IMR-90 (cell line): ENCODE measurements at regions not wholly inside any gene's neighbourhood (a gene's known extent, or its start where the extent isn't known, plus 50 kb on each side); places are given as distances from the start of the nearest gene placed in this dataset.
"Not testable (repeated sequence)": the region's sequence is repeated elsewhere in the genome, so short reads cannot be mapped to it uniquely, and the experiment has no call there.

Experiments used
- ATAC-seq: fragments of 200-7000 bp; cut with Tn5 transposase; 2 replicates; pipeline ENCODE4 v1.9.1; 2020; ENCODE audit warnings: low read depth, mild to moderate bottlenecking, moderate library complexity
- BruUV-seq: library from RNA; stranded (reverse); fragments of 400-500 nt; replicated peaks from 2 replicates; lab custom pipeline; 2021; lab: Mats Ljungman, UMichigan
- CTCF ChIA-PET: fragments of 300-600 bp; formaldehyde crosslinking; extraction: SDS; loops from one replicate; lab custom pipeline; 2021; ENCODE audit warnings: antibody characterized with exemption; lab: Yijun Ruan, JAX
- POLR2A ChIA-PET: fragments of 300-600 bp; sonication (Branson Sonifier 250); formaldehyde crosslinking; loops from one replicate; lab custom pipeline; 2022; ENCODE audit warnings: antibody characterized with exemption; ENCODE audit not compliant: unreplicated experiment; lab: Charles Lee
- DNase-seq: peaks from one replicate; pipeline ENCODE4 v3.0.0; 2013
- H2AFZ ChIP-seq: replicated peaks from 2 replicates; pipeline ENCODE3; 2013; ENCODE audit warnings: low read length, mild to moderate bottlenecking; ENCODE audit not compliant: poor library complexity
- H2AK5ac ChIP-seq: 2 replicates; pipeline ENCODE4 v1.6.1; 2013; ENCODE audit warnings: low read depth, low read length, inconsistent platforms
- H2AK9ac ChIP-seq: replicated peaks from 2 replicates; pipeline ENCODE3; 2013; ENCODE audit warnings: mild to moderate bottlenecking, low read depth, low read length, moderate library complexity; ENCODE audit not compliant: poor library complexity
- H2BK120ac ChIP-seq: 2 replicates; pipeline ENCODE4 v1.6.1; 2013; ENCODE audit warnings: low read depth, low read length, inconsistent platforms
- H2BK15ac ChIP-seq: 3 replicates; pipeline ENCODE4 v1.6.1; 2013; ENCODE audit warnings: low read depth, low read length, inconsistent platforms
- H2BK20ac ChIP-seq: 2 replicates; pipeline ENCODE4 v1.6.1; 2013; ENCODE audit warnings: low read depth, mild to moderate bottlenecking, inconsistent platforms, low read length, moderate library complexity
- H2BK5ac ChIP-seq: 2 replicates; pipeline ENCODE4 v1.6.1; 2013; ENCODE audit warnings: mild to moderate bottlenecking, low read depth, low read length, inconsistent platforms; ENCODE audit not compliant: poor library complexity, severe bottlenecking
- H3K14ac ChIP-seq: replicated peaks from 2 replicates; pipeline ENCODE4 v1.6.1; 2013; ENCODE audit warnings: low read depth, low read length, inconsistent platforms
- H3K18ac ChIP-seq: 2 replicates; pipeline ENCODE4 v1.6.1; 2013; ENCODE audit warnings: low read depth, low read length, control low read depth
- H3K23ac ChIP-seq: 2 replicates; pipeline ENCODE4 v1.6.1; 2013; ENCODE audit warnings: low read depth, low read length, inconsistent platforms
- H3K27ac ChIP-seq: 2 replicates; pipeline ENCODE4 v1.5.1; 2013; ENCODE audit warnings: mild to moderate bottlenecking, control low read depth, low read length; ENCODE audit not compliant: insufficient read depth
- H3K27me3 ChIP-seq: 2 replicates; pipeline ENCODE4 v1.6.1; 2013; ENCODE audit warnings: low read length; ENCODE audit not compliant: control insufficient read depth, insufficient read depth
- H3K36me3 ChIP-seq: 2 replicates; pipeline ENCODE4 v1.6.1; 2013; ENCODE audit warnings: low read length, mixed read lengths; ENCODE audit not compliant: control insufficient read depth, insufficient read depth
- H3K4ac ChIP-seq: 2 replicates; pipeline ENCODE4 v1.6.1; 2013; ENCODE audit warnings: low read depth, low read length, inconsistent platforms
- H3K4me1 ChIP-seq: 2 replicates; pipeline ENCODE4 v1.6.1; 2013; ENCODE audit warnings: low read length, mixed read lengths; ENCODE audit not compliant: control insufficient read depth, insufficient read depth
- H3K4me2 ChIP-seq: 2 replicates; pipeline ENCODE4 v1.6.1; 2013; ENCODE audit warnings: low read depth, mild to moderate bottlenecking, control low read depth, low read length, moderate library complexity
- H3K4me3 ChIP-seq: 2 replicates; pipeline ENCODE4 v1.5.1; 2013; ENCODE audit warnings: low read depth, mild to moderate bottlenecking, control low read depth, low read length, moderate library complexity; ENCODE audit not compliant: insufficient read depth
- H3K56ac ChIP-seq: 2 replicates; pipeline ENCODE4 v1.6.1; 2013; ENCODE audit warnings: low read length, inconsistent platforms; ENCODE audit not compliant: insufficient read depth; ENCODE audit errors: extremely low read depth
- H3K79me1 ChIP-seq, 2 experiments: 2 replicates each; pipeline ENCODE4 v1.6.1; 2013; ENCODE audit warnings: low read length in 2 of 2, inconsistent platforms in 1 of 2, low read depth in 1 of 2
- H3K9ac ChIP-seq: 2 replicates; pipeline ENCODE4 v1.6.1; 2013; ENCODE audit warnings: low read depth, low read length, control low read depth
- H3K9me1 ChIP-seq: 2 replicates; pipeline ENCODE4 v1.6.1; 2013; ENCODE audit warnings: low read length, inconsistent platforms; ENCODE audit not compliant: insufficient read depth
- H3K9me3 ChIP-seq: 2 replicates; pipeline ENCODE4 v1.6.1; 2013; ENCODE audit warnings: low read length; ENCODE audit not compliant: control insufficient read depth, insufficient read depth
- H4K20me1 ChIP-seq: 2 replicates; pipeline ENCODE4 v1.6.1; 2013; ENCODE audit warnings: low read length, inconsistent platforms; ENCODE audit not compliant: insufficient read depth
- H4K5ac ChIP-seq: 2 replicates; pipeline ENCODE4 v1.6.1; 2013; ENCODE audit warnings: mild to moderate bottlenecking, low read depth, low read length, control low read depth
- H4K8ac ChIP-seq, 2 experiments: 2 replicates each; pipeline ENCODE4 v1.6.1; 2013; ENCODE audit warnings: low read depth in 2 of 2, low read length in 2 of 2, control low read depth in 1 of 2, inconsistent platforms in 1 of 2
- H4K91ac ChIP-seq: 2 replicates; pipeline ENCODE4 v1.6.1; 2013; ENCODE audit warnings: low read depth, low read length, inconsistent platforms; ENCODE audit not compliant: insufficient read depth
- FOS ChIP-seq: fragments of 150-350 bp; IDR thresholded peaks from 2 replicates; pipeline ENCODE4 v1.6.1; 2016; ENCODE audit warnings: low read depth, low read length
- MAFK ChIP-seq: IDR thresholded peaks from 2 replicates; pipeline ENCODE4 v1.6.1; 2012; ENCODE audit warnings: low read depth, low read length, improper control_type of control experiment
- MXI1 ChIP-seq: IDR thresholded peaks from 2 replicates; pipeline ENCODE4 v1.6.1; 2012; ENCODE audit warnings: low read depth, mild to moderate bottlenecking, low read length, moderate library complexity, borderline replicate concordance
- RAD21 ChIP-seq: IDR thresholded peaks from 2 replicates; pipeline ENCODE4 v1.6.1; 2012; ENCODE audit warnings: low read length, improper control_type of control experiment
- RCOR1 ChIP-seq: IDR thresholded peaks from 2 replicates; pipeline ENCODE4 v1.6.1; 2012; ENCODE audit warnings: mild to moderate bottlenecking, low read length, improper control_type of control experiment; ENCODE audit not compliant: insufficient replicate concordance
- RFX5 ChIP-seq: IDR thresholded peaks from 2 replicates; pipeline ENCODE4 v1.8.0; 2012; ENCODE audit warnings: low read depth, mild to moderate bottlenecking, low read length, moderate library complexity
- WGBS, 2 experiments: methylation state at CpG; one replicate each; pipeline versions ENCODE4 v1.1.5 to v1.1.7; 2013; ENCODE audit warnings: missing lambda C conversion rate in 2 of 2; ENCODE audit not compliant: insufficient read length in 1 of 2; ENCODE audit errors: extremely low coverage in 2 of 2; 5-methylcytosine and 5-hydroxymethylcytosine counted together
- dilution Hi-C: fragments of 300-500 bp; cut with HindIII; formaldehyde crosslinking; loops from one replicate; pipeline ENCODE4 v1.14.3; 2018; ENCODE audit warnings: low sequenced_read_pairs; ENCODE audit not compliant: unreplicated experiment
- in situ Hi-C: fragments of 300-500 bp; cut with MboI; formaldehyde crosslinking; loops from 3 replicates; pipeline ENCODE4 v1.14.3; 2019; ENCODE audit warnings: low sequenced_read_pairs, inconsistent platforms, mixed read lengths
- intact Hi-C: fragments of 100-400 bp; cut with micrococcal nuclease; formaldehyde crosslinking; loops from 2 replicates; pipeline ENCODE4 v1.10.0; 2022

GRCh38 chr10:4239186-4239585 lies 454.2 kb upstream of the KLF6 start (continued):
- no peak for TF ChIP-seq MXI1
- no peak for TF ChIP-seq FOS
- no peak for TF ChIP-seq RFX5
- no peak for TF ChIP-seq RCOR1
- no peak for TF ChIP-seq MAFK
- TF ChIP-seq RAD21: no peak

DNA sequence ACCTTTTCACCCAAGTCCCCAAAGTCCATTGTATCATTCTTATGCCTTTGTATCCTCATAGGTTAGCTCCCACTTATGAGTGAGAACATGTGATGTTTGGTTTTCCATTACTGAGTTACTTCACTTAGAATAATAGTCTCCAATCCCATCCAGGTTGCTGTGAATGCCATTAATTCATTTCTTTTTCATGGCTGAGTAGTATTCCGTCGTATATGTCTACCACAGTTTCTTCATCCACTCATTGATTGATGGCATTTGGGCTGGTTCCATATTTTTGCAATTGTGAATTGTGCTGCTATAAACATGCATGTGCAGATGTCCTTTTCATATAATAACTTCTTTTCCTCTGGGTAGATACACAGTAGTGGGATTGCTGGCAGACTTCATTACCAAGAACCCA lies 451.9 kb upstream of the KLF6 start:
- WGBS, 2 experiments: no CpG with 5 or more reads among the region's 2 CpGs
- H3K56ac ChIP-seq, H2BK5ac ChIP-seq, dilution Hi-C loops, H4K91ac ChIP-seq, POLR2A ChIA-PET, H3K9ac ChIP-seq, H3K27me3 ChIP-seq, H4K8ac ChIP-seq, H3K9me3 ChIP-seq, H2AFZ ChIP-seq, H3K36me3 ChIP-seq, H2BK120ac ChIP-seq, H3K18ac ChIP-seq, intact Hi-C loops, H3K23ac ChIP-seq, H3K27ac ChIP-seq, ATAC-seq, H2AK5ac ChIP-seq, H3K4me1 ChIP-seq, H4K5ac ChIP-seq, H4K20me1 ChIP-seq, in situ Hi-C loops, H3K4me2 ChIP-seq, DNase-seq, H3K4ac ChIP-seq, H2BK15ac ChIP-seq, H2BK20ac ChIP-seq, H3K9me1 ChIP-seq, BruUV-seq, H3K79me1 ChIP-seq, H3K14ac ChIP-seq, H2AK9ac ChIP-seq, H3K4me3 ChIP-seq: not testable (repeated sequence)
- CTCF ChIA-PET: interaction anchor here (0.7 kb wide), 1 partner anchor 467 kb away, joined by 3 read pairs; no protein-coding TSS in a partner anchor
